Muscle of arm (tissue), 1 donor: ENCODE measurements at regions not wholly inside any gene's neighbourhood (a gene's known extent, or its start where the extent isn't known, plus 50 kb on each side); places are given as distances from the start of the nearest gene placed in this dataset.
"Not testable (repeated sequence)": the region's sequence is repeated elsewhere in the genome, so short reads cannot be mapped to it uniquely, and the experiment has no call there.

Experiments used
- DNase-seq: peaks from one replicate; pipeline ENCODE4 v3.0.0-alpha.2; 2013

- DNase-seq = no peak
Observed at GRCh38 chr6:9702914-9703313, 712.0 kb downstream of the TFAP2A start.

GRCh38 chr6:9699888-9700287 is 715.0 kb downstream of the TFAP2A start:
- DNase-seq = no peak

GRCh38 chr6:9697263-9697931 is 717.5 kb downstream of the TFAP2A start:
- DNase-seq = no peak

- no peak for DNase-seq
Observed at GRCh38 chr6:9690388-9690787, 724.5 kb downstream of the TFAP2A start.

- DNase-seq = not testable (repeated sequence)
Observed at GRCh38 chr6:9680727-9681126, 734.1 kb downstream of the TFAP2A start.

- DNase-seq = no peak
Observed at GRCh38 chr6:9675122-9675521, 739.8 kb downstream of the TFAP2A start.

- DNase-seq = no peak
Observed at GRCh38 chr6:9659848-9660247, 755.0 kb downstream of the TFAP2A start.

- no peak for DNase-seq
Observed at GRCh38 chr6:9657994-9658393, 756.9 kb downstream of the TFAP2A start.

- DNase-seq = no peak
Observed at GRCh38 chr6:9647599-9647998, 767.3 kb downstream of the TFAP2A start.

GRCh38 chr6:9647071-9647445 is 767.8 kb downstream of the TFAP2A start:
- no peak for DNase-seq

GRCh38 chr6:9646342-9647070 is 768.4 kb downstream of the TFAP2A start:
- DNase-seq = no peak

- DNase-seq = no peak
Observed at GRCh38 chr6:9638861-9639260, 776.0 kb downstream of the TFAP2A start.

GRCh38 chr6:9634776-9635175 is 780.1 kb downstream of the TFAP2A start:
- no peak for DNase-seq

GRCh38 chr6:9632026-9632425 is 782.8 kb downstream of the TFAP2A start:
- no peak for DNase-seq

- DNase-seq = no peak
Observed at GRCh38 chr6:9628819-9629218, 786.1 kb downstream of the TFAP2A start.

GRCh38 chr6:9627916-9628315 is 787.0 kb downstream of the TFAP2A start:
- no peak for DNase-seq

GRCh38 chr6:9623985-9624384 is 790.9 kb downstream of the TFAP2A start:
- DNase-seq = no peak

- no peak for DNase-seq
Observed at GRCh38 chr6:9623228-9623832, 791.5 kb downstream of the TFAP2A start.

- no peak for DNase-seq
Observed at GRCh38 chr6:9621276-9621675, 793.6 kb downstream of the TFAP2A start.

GRCh38 chr6:9620687-9621086 is 794.2 kb downstream of the TFAP2A start:
- DNase-seq = no peak

- no peak for DNase-seq
Observed at GRCh38 chr6:9620263-9620662, 794.6 kb downstream of the TFAP2A start.

GRCh38 chr6:9614778-9615177 is 800.1 kb downstream of the TFAP2A start:
- DNase-seq = no peak

- DNase-seq = no peak
Observed at GRCh38 chr6:9612489-9612888, 802.4 kb downstream of the TFAP2A start.
